GM03348 (cell line): ENCODE measurements at regions not wholly inside any gene's neighbourhood (a gene's known extent, or its start where the extent isn't known, plus 50 kb on each side); places are given as distances from the start of the nearest gene placed in this dataset.

Source experiments
- DNase-seq: peaks from one replicate; pipeline ENCODE4 v3.0.0; 2012; ENCODE audit warnings: low spot score

DNA sequence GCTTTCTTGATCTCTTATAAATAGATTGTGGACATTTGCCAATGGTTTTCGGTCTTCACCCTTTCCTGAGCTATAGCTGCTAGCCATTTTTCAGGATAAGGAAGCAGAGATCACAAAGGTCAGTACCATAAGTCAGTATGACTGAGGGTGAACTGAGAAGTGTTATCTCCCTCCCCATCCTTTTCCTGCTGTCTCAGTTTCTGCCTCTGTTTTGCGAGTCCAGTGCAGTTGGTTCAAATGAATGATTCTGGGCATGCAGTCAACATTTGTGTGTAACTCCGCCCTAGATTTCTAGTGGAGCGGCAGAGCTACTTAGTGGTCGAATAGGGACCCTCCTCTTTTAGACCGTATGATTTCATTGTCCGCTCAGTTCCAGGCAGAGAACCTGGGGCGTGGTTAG lies 460.8 kb upstream of the ARGLU1 start:
- DNase-seq: no peak

DNA sequence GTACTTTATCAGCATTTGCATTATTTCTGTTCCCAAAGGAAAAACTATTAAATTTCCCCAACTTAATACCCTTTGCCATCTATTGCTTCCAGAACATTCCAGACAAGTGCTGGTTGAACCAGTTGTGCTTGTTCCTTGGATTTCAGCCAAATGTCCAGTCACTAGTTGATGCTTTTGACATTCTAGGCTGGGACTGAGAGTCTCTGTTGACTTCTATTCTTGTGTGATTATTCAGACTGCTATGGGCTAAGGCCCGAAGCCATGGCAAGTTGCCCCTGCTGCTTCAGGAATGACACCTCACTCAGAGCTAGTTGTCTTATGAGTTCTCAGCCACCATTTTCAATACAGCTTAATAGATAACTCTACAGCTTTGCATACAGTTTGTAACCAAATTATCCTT lies 458.1 kb upstream of the ARGLU1 start:
- DNase-seq: no peak

DNA sequence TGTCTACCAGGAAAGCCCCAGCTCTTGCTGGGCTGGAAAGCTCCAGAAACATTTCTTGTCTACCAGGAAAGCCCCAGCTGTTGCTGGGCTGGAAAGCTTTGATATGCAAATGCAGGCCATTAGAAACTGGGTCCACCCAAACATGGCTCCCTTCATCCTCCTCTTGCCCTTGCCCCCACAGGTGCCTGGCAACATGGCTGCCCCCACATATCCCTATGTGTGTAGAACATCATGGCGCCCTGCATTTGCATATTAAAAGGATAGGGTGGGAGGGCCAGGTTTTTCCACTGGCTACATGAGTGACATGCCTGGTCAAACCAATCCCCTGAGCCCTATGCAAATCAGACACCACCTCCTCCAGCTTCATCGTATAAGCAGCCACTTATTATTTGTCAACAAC lies 455.4 kb upstream of the ARGLU1 start:
- no peak for DNase-seq

DNA sequence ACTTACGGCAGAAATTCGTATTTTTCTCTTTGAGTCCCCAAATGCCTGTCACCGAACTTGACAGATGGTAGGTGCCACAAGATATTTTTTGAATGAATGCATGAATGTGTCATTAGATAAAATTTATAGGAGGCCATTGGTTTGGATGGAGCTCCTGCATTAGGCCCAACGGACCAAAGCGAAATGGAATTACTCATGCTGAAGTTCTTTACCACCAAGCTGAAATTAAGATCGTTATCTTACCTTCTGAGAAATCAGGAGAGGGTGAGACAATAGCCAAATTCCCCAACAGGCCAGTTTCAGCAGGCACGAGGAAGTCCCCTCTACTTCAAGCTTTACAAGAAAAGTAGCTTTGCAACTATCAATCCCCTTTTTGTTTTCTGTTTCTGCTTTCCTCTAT lies 452.5 kb upstream of the ARGLU1 start:
- DNase-seq: no peak

DNA sequence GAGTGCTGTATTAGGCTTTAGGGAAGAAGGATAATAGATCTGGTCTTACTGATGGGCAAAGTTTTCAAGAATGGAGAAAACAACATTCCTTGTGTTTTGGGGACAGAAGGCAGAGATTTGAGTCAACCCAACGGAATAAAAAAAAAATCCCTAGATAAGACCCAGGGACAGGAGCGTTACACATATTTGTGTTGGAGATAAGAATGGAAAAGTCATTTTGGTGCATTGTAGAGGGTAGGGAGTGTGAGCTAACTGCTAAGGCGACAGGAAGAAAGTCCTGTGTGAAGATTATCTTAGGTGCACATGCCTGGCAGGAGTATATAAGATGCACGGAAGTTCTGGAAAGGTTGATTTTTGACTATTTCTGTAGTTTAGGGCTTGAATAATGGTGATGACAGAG lies 450.3 kb upstream of the ARGLU1 start:
- DNase-seq: no peak

- no peak for DNase-seq
Observed at GRCh38 chr13:107006661-107007060, 438.7 kb upstream of the ARGLU1 start.

GRCh38 chr13:107005577-107005976 lies 437.6 kb upstream of the ARGLU1 start:
- DNase-seq: no peak

- no peak for DNase-seq
Observed at GRCh38 chr13:107003911-107004310, 436.0 kb upstream of the ARGLU1 start.

- no peak for DNase-seq
Observed at GRCh38 chr13:106998664-106999063, 430.7 kb upstream of the ARGLU1 start.

- DNase-seq: no peak
Observed at GRCh38 chr13:106997696-106998095, 429.8 kb upstream of the ARGLU1 start.

DNA sequence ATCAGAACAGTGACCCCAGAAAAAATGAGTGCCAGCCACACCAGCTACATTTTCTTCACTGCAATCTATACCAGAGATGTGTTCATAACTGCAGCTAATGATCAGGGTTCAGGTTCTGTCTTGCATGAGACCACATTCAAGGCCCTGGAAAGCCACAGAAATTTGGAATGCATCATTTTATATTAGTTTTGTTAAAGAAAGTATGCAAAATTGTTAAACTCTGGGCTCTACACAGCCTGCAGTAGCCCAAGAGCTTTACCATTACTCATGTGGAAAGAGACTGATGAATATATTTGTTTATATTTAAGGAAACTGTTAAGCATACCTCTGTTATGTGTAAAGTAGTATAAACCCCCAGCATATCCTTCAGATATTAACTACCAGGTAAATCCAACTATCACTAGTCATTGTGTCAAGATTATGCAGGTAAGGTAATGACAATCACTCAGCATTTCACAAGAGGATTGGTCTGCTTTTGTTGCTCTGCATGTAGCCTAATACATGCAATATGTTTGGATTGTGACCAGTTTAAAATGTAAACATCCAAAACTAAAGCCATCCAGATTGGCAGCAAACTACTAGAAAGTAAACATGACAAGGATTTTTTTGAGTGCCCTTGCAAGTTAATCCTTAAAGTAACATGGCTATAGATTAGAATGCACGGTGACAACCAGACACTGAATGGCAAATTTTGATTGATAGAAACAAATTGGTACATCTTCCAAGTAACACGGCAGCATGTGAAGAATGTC lies 429.1 kb upstream of the ARGLU1 start:
- DNase-seq: no peak

GRCh38 chr13:106990594-106990993 lies 422.7 kb upstream of the ARGLU1 start:
- no peak for DNase-seq

GRCh38 chr13:106989876-106990275 lies 421.9 kb upstream of the ARGLU1 start:
- DNase-seq: no peak

GRCh38 chr13:106987427-106987785 lies 419.5 kb upstream of the ARGLU1 start:
- DNase-seq: no peak

- no peak for DNase-seq
Observed at GRCh38 chr13:106986687-106987426, 418.9 kb upstream of the ARGLU1 start.

GRCh38 chr13:106986033-106986484 lies 418.1 kb upstream of the ARGLU1 start:
- no peak for DNase-seq

DNA sequence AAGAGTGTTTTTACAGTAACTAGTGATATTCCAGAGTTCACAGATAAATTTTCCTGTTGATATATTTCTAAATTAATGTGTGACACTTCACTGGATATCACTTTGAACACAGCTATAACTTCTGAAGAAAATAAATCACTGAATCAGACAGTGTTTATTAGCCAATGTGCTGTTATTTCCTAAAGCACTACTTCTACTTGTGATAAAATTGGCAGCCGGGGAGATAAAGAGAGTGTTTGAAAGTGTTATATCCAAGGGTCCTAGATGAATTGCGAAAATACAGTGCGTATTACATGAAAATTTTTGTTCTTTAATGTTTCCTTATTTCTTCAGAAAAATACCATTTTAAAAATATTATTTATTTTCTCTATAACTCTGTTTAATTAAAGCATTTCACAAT lies 417.5 kb upstream of the ARGLU1 start:
- DNase-seq: no peak

GRCh38 chr13:106981051-106981450 lies 413.1 kb upstream of the ARGLU1 start:
- DNase-seq: no peak

DNA sequence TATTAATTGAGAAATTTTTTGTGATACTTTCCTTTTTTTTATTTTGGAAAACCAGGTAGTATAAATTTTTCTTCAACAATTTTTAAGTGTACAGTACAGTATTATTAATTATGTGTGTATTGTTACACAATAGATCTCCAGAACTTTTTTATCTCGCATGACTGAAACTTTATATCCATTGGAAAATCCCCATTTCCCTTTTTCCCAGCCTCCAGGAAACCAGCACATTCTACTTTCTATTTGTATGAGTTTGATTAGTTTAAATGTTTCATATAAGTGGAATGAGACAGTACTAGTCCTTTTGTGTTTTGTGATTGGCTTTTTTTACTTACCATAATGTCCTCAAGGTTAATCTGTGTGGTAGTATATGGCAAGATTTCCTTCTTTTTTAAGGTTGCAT lies 399.5 kb upstream of the ARGLU1 start:
- no peak for DNase-seq

- DNase-seq: no peak
Observed at GRCh38 chr13:106963151-106963550, 395.2 kb upstream of the ARGLU1 start.

GRCh38 chr13:106961651-106962050 lies 393.7 kb upstream of the ARGLU1 start:
- DNase-seq: no peak

DNA sequence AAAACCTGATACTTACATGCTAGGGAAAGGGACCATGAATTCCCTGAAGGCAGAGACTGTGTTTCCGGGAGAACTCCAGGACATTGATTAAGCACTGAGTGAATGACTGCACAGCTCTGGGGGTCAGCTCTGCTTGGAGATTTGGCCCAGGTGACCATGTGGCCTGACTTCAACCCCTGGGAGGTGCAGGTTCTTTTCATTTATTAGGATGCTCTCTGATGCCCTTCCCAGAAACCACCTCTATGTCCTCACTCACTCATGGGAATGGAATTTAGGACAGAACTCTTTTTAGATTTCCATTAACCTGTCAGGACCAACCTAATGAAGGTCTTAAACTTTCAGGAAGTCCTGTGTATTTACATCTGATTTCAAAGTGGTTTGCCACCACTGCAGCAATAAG lies 393.3 kb upstream of the ARGLU1 start:
- DNase-seq: no peak

DNA sequence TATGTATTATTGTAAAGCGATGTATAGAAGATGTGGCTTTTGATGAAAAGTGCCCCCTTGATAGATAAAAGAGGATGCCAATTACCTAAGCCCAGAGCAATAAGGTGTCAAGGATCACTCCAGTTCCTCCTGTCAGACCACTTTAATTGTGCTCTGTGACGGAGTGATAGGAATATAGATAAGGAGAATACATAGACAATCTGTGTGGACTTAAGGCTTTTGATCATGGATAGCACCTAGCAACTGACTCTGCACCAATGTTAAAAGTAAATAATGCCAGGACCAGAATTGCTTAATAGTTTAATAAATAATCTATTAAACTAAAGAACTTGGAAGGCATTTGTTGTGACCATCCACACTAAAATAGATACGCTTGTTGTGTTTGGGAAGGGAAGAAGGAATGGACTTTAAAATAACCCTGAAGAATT lies 390.7 kb upstream of the ARGLU1 start:
- no peak for DNase-seq

GRCh38 chr13:106942563-106942962 lies 374.6 kb upstream of the ARGLU1 start:
- DNase-seq: no peak
